ENCODE measurements at regions not wholly inside any gene's neighbourhood (a gene's known extent, or its start where the extent isn't known, plus 50 kb on each side); places are given as distances from the start of the nearest gene placed in this dataset.
"Not testable (repeated sequence)": the region's sequence is repeated elsewhere in the genome, so short reads cannot be mapped to it uniquely, and the experiment has no call there.

DNA sequence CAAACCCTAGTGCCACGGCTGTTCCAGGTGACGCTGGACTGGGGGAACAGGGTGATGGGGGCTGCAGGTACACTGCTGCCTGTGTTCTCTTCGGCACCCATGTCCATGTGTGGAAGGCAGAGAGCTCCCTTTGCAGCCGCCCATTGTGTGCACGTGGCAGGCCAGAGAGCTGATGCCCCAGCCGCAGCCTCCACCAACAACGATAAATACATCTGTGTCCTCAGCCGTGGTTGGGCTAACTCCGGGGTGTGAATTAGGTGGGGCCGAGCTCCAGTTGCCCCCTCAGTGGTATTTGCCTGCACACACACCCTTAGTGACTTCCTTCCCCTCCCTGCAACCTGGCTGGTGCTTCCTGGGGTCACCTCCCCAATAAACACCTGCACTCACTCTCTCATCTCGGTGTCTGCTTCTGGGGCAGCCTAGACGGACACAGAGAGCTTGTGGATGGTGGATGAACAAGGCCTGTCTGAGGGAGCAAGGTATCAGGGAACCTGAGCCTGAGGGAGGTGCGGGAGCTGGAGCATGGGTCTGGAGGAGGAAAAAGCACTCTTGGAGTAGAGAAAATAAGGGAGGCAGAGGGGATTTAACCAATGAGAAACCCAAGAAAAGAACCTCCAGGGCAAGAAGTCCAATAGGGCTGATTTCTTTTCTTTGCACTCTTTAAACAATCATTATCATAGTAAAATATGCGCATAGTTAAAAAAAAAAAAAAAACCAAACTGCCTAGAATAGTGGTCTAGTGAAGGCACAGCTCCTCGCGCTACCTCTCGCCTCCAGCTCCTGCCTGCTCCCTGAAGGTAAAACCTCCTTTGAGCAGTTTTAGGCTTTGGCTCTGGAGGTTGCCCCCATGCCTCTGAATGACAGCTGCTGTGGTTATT is 112.6 kb downstream of the ZNF664 start:
- no peak overlapping the region for H3K27ac Mint-ChIP-seq (ENCODE audit: unreplicated experiment)
- H3K9me3 Mint-ChIP-seq (ENCODE audit: unreplicated experiment), result no peaks in the 10 kb centered on the region

DNA sequence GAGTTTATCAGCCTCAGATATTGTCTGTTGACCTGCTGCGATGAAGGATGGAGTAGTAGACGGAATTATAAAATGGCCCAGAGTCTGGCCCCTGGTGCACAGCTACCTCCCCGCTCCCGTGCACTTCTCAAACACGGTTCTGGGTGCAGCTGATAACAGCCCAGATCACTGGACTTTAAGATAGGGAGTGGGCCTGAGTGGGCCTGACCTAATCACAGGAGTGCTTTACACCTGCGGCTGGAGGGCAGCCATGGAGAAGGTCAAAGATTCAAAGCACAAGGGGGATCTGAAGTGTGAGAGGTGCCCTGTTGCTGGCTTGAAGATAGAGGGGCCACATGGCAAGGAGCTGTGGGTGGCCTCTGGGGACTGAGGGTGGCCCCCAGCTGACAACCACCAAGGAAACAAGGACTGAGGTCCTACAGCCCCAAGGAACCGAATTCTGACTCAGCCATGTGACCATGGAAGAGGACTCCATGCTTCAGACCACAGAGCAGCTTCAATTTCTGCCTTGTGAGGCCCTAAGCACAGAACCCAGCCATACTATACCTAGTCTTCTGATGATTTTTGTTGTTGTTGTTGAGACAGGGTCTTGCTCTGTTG is 113.4 kb downstream of the ZNF664 start:
- no peak for DNase-seq (ENCODE audit: extremely low spot score, unreplicated experiment)
- Mint-ChIP-seq H3K4me3 (ENCODE audit: unreplicated experiment) (no peak overlapping the region), H3K36me3 (ENCODE audit: unreplicated experiment) (no peaks in the 10 kb centered on the region), H3K27ac (ENCODE audit: unreplicated experiment) (no peak overlapping the region), H3K9me3 (ENCODE audit: unreplicated experiment) (peaks cover under 1% of the 10 kb centered on the region), H3K4me1 (ENCODE audit: unreplicated experiment) (peaks cover 14% of the 10 kb centered on the region), H3K27me3 (ENCODE audit: unreplicated experiment) (no peaks in the 10 kb centered on the region)
- TF ChIP-seq CTCF (IDR thresholded peaks at IDR 0.05), result no peak

More for the DNA sequence above, 112.6 kb downstream of the ZNF664 start:
- Mint-ChIP-seq H3K4me1 (ENCODE audit: unreplicated experiment) (peaks cover 14% of the 10 kb centered on the region), H3K4me3 (ENCODE audit: unreplicated experiment) (no peak overlapping the region), H3K27me3 (ENCODE audit: unreplicated experiment) (no peaks in the 10 kb centered on the region), H3K36me3 (ENCODE audit: unreplicated experiment) (no peaks in the 10 kb centered on the region)
- DNase-seq (ENCODE audit: extremely low spot score, unreplicated experiment), result no peak
- no peak for TF ChIP-seq CTCF (IDR thresholded peaks at IDR 0.05)

DNA sequence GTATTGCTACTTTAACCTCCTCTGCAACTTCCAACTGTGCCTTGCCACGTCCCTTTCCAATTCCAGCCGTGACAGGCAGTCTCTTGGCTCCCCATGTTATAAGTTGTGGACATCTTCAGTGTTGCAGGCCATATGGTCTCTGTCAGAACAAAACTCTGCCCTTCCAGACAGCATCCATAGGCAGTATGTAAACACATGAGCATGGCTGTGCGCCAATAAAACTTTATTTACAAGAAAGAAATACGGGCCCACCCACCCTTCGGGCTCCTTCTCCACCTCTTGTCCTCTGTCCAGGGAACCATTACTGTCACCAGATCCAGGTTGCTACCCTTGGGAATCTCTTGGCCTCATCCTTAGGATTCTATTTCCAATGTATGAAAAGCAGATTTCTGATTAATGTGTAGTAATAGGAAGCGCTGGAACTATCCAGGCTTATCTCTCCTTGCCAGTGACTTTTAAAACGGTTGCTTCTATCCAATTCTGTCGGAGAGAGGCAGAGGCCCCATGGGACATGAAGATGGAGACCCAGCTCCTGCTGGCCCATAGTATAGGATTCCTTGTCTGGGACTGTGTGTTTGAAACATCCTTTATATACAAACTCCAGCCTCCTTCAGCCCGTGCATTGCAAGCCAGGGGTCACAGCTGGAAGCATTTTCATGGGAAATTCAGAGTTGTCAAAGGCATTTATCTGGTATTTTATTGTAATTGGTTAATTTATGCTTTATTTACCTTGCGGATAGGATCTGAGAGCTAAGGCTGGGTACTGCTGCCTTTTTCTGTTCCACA is 114.4 kb downstream of the ZNF664 start:
- Mint-ChIP-seq H3K9me3 (ENCODE audit: unreplicated experiment) (peaks cover 3% of the 10 kb centered on the region), H3K27me3 (ENCODE audit: unreplicated experiment) (no peaks in the 10 kb centered on the region), H3K27ac (ENCODE audit: unreplicated experiment) (no peak overlapping the region), H3K4me3 (ENCODE audit: unreplicated experiment) (no peak overlapping the region), H3K4me1 (ENCODE audit: unreplicated experiment) (peaks cover 14% of the 10 kb centered on the region), H3K36me3 (ENCODE audit: unreplicated experiment) (no peaks in the 10 kb centered on the region)
- DNase-seq (ENCODE audit: extremely low spot score, unreplicated experiment), result no peak
- TF ChIP-seq CTCF (IDR thresholded peaks at IDR 0.05), result no peak

DNA sequence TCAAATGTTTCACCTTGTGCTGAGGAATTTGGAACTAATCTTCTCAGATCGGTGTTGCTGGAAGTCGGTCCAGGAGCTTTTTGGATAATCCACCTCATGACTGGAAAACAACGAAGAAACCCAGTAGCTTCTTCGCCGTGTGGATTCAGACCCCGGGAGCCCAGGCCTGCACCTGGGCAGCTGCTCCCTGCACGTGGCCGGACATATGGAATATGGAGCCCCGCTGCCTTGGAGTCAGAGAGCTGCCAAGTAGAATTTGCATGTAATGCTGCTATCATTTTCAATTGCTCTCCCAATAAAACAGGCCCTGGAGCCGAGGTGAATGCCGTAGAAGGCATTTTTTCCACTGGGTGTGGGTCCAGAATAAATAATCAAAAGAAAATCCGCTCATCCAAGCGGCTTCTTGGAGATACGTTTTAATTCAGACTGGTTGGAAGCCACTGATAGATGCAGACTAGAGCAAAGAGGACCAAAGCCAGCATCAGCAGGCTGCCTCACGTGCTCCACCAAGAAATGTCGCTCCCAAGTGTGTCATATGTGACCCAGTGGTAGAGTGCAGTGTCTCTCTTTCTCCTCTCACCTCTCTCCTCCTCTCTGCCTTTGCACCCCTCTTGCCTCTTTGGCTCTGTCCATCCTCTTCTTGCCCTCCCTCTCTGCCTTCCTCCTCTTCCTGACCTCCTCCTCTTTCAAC is 115.3 kb downstream of the ZNF664 start:
- DNase-seq (ENCODE audit: extremely low spot score, unreplicated experiment), result no peak
- H3K36me3 Mint-ChIP-seq (ENCODE audit: unreplicated experiment), result no peaks in the 10 kb centered on the region
- H3K4me1 Mint-ChIP-seq (ENCODE audit: unreplicated experiment), result peaks cover 14% of the 10 kb centered on the region
- no peaks in the 10 kb centered on the region for H3K27me3 Mint-ChIP-seq (ENCODE audit: unreplicated experiment)
- H3K27ac Mint-ChIP-seq (ENCODE audit: unreplicated experiment), result no peak overlapping the region
- no peak for TF ChIP-seq CTCF (IDR thresholded peaks at IDR 0.05)
- peaks cover 3% of the 10 kb centered on the region for H3K9me3 Mint-ChIP-seq (ENCODE audit: unreplicated experiment)
- H3K4me3 Mint-ChIP-seq (ENCODE audit: unreplicated experiment), result no peak overlapping the region

GRCh38 chr12:124089181-124089914 is 116.3 kb downstream of the ZNF664 start:
- not testable (repeated sequence) for H3K27me3 Mint-ChIP-seq (ENCODE audit: unreplicated experiment); H3K36me3 Mint-ChIP-seq (ENCODE audit: unreplicated experiment); DNase-seq (ENCODE audit: extremely low spot score, unreplicated experiment); H3K27ac Mint-ChIP-seq (ENCODE audit: unreplicated experiment); H3K9me3 Mint-ChIP-seq (ENCODE audit: unreplicated experiment); H3K4me3 Mint-ChIP-seq (ENCODE audit: unreplicated experiment)
- H3K4me1 Mint-ChIP-seq (ENCODE audit: unreplicated experiment), result peaks cover 14% of the 10 kb centered on the region
